GM21515 (cell line): ENCODE measurements at regions not wholly inside any gene's neighbourhood (a gene's known extent, or its start where the extent isn't known, plus 50 kb on each side); places are given as distances from the start of the nearest gene placed in this dataset.

Source experiments
- ATAC-seq: cut with Tn5 transposase; IDR thresholded peaks from one replicate; pipeline ENCODE4 v1.9.1; 2021; ENCODE audit not compliant: unreplicated experiment

DNA sequence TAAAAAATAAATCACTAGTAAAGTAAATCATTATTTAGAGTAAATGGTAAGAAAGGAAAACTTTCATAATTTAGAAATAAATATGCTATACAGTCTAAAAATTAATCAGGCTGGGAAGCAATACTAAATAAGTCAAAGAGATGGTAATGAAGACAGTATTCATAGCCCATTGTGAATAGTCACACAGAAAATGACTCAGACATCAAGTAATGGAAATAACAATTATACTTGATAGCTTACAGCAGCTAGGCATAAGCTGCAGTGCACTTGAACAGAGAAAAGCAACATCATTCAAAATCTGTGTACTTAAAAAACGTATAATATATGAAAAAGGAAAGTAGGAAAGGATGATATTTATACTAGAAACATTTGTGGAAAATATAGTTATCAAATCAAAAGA is 642.5 kb upstream of the GNPDA2 start:
- no peak for ATAC-seq

DNA sequence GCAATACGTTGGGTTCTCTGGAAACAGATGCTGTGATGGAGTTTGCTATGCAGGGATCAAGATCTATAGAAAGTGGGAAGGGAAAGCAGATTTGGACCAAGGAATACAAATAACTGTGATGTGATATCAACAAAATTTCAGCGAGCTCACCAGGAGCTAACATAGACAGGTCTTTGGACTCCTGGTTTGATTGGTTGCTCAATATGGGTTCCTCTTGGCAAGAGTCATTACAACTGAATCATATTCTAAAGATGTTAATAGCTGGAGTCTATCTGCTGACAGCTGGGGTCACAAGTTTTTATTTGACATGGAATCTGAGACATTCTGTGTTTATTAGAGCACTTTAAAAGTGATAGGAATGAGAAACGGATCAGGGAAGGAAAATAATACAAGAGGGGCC is 637.6 kb upstream of the GNPDA2 start:
- ATAC-seq, result no peak

DNA sequence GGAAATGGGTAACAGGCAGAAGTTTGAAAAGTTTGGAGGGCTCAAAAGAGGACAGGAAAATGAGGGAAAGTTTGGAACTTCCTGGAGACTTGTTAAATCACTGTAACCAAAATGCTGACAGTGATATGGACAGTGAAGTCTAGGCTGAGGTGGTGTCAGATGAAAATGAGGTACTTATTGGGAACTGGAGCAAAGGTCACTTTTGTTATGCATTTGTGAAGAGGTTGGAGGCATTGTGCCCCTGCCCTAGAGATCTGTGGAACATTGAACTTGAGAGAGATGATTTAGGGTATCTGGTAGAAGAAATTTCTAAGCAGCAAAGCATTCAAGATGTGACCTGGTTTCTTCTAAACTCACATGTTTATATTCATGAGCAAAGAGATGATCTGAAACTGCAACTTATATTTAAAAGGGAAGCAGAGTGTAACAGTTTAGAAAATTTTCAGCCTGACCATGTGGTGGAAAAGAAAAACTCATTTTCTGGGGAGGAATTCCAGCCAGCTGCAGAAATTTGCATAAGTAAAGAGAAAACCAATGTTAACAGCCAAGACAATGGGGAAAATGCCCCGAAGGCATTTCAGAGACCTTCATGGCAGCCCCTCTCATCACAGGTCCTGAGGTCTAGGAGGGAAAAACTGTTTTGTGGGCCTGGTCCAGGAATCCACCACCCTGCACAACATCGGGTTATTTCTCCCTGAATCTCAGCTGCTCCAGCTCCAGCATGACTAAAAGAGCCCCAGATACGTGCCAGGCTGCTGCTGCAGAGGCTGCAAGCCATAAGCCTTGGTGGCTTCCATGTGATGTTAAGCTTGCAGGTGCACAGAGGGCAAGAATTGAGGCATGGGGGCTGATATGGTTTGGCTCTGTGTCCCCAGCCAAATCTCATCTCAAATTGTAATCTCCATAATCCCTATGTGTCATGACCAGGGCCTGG is 632.5 kb upstream of the GNPDA2 start:
- no peak for ATAC-seq

DNA sequence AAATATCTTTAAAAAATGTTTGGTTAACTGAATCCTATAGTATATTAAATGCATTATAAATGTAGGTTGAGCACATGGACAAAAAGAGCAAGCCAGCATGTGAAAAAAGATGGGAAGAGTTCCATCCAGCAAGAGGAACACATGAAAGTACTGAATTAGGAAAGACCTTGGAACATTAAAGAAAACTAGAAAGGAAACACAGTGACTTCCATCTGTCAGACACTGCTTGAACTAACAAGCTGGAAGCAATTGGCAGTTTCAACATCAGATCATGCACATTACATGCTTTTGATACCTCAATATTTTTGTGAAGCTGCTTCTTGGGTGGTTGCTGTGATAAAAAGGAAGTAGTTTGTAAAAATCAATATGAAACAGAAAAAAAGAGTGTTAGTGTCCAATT is 626.8 kb upstream of the GNPDA2 start:
- no peak for ATAC-seq

DNA sequence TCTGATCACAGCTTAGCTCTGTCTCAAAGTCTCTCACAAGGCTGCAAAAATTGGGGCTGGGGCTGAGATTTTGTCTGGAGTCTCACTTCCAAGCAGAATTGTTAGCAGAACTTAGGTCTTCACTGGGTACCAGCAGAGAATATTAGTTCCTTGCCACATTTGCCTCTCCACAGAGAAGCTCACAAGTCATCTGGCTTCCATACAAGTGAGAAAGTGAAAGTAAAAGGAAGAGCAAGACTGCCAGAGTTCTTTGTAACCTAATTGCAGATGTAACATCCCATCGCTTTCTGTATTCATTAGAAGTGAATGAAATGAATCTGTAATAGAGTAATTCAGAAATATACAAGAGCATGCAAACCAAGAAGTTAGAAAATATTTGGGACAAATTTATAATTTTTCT is 624.1 kb upstream of the GNPDA2 start:
- no peak for ATAC-seq

DNA sequence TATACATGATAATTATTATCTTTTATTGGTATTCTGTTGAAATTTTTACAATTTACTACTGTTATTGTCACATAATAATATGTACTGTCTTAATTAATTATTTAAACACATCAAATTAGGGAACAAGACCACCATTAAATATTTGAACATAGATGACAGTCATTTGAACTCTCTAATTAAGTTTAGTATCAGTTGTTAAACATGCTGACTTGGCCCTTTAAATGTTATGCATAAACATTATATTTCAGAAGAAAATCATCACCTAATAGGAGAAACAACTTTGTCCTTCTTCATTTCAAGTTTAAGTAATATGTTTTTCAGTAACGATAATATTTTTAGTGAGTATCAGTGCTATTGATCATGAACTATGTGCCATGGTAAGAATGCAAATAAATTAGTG is 623.5 kb upstream of the GNPDA2 start:
- ATAC-seq, result no peak

DNA sequence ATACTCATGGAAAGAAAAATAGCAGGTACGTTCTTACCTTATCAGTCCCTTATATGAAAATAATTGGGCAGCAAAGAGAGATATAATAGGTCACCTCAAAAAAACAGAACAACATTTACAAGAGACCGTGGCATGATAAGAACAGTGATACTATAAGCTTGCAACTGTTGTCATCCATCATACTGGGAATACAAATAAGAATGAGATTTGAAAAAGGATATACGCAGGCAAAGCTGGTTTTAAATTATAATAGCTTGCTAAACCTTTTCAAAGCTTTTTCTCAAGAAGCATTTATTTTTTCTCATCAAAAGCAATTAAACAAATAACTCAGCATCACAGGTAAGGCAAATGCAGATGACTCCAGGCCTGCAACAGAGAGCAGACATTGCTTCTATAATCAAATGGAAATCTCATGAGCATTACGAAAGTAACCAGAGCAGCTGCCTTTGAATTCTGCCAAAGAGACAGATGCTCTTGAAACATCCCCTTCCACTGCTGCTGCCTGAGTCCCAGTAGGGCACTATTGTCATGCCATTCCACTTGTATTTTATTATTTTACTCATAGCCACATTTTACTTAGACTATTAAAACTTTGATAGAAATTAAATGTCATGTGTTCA is 620.6 kb upstream of the GNPDA2 start:
- ATAC-seq, result no peak

DNA sequence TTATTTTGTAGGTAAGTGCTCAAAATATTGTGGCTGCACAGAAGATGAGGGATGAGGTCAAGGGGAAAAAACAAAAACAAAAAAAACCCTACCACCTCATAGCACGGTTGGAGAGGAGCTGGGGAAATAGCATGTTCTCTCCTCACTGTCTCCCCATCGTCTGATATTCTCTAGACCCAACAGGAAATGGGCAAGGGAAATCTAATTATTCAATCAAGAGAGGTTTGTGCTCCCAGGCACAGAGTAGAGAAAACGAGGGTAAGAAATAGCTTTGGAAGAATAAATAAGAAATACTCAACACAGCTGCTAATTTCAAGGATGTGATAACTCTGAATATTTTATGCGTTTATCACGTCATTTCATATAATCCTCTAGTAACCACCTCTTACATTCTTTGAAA is 619.2 kb upstream of the GNPDA2 start:
- no peak for ATAC-seq

DNA sequence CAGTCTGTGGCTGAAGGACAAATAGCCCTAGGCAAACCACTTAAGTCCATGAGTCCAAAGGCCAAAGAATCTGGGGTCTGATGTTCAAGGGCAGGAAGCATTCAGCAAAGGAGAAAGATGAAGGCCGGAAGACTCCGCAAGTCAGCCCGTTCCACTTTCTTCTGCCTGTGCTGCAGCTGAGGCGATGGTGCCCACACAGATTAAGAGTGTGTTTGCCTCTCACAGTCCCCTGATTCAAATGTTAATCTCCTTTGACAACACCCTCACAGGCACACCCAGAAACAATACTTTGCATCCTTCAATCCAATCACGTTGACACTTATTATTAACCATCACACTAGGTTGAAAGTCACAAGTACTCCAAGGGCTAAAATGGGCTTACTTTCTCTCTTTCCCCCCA is 605.4 kb upstream of the GNPDA2 start:
- ATAC-seq, result no peak

DNA sequence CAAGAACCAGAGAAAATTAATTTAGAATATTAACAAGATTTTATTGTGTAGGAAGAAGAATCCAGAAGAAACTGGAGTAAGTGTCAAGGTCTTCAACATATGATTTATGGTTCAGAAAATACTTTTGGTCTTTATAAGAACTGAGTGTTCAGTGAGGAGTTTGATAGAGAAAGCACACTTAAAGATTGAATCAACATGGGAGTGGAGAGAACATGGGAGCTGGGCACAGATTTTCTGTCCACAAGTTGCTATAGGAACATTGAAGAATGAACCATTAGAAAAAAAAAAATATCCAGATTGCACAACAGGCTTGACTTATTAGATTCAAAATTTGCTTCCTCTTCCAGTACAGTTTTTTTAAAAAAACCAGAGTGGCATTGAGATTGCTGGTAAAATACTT is 601.2 kb upstream of the GNPDA2 start:
- no peak for ATAC-seq

DNA sequence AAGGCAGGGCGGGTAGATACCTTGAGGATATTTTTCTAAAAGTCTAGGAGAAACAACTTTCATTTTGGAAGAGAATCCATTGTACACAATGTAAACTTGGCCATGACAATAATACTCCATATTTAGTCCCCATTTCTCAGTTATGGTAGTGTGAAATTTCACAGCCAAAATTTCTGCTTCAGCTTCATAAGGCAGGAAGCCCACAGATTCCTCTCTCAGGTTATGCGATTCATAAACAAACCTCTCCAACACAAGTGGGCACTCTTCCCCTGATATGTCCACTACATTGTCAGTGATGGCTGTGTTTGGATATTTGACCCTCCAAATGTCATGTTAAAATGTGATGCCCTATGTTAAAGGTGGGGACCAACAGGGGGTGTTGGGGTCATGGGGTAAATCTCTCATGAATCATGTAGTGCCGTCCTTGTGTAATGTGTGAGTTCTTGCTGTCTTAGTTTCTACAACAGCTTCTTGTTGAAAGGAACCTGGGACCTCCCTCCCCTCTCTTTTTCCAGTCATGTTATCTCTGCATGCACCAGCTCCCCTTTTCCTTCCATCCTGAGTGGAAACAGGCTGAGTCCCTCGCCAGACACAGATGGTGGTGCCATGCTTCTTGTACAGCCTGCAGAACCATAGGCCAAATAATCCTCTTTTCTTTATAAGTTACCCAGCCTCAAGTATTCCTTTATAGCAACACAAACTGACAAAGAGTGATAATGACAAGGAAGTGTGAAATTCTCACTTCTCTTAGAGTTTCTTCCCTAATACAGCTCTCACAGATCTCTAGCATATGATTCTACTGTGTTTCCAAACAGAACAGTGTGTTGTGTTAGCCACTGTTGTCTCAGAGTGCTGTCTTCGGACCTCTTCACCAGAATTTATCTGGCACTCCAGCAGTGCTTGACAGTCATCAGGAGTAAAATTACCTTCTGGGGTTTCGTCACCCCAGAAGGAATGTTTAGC is 598.4 kb upstream of the GNPDA2 start:
- ATAC-seq, result no peak

DNA sequence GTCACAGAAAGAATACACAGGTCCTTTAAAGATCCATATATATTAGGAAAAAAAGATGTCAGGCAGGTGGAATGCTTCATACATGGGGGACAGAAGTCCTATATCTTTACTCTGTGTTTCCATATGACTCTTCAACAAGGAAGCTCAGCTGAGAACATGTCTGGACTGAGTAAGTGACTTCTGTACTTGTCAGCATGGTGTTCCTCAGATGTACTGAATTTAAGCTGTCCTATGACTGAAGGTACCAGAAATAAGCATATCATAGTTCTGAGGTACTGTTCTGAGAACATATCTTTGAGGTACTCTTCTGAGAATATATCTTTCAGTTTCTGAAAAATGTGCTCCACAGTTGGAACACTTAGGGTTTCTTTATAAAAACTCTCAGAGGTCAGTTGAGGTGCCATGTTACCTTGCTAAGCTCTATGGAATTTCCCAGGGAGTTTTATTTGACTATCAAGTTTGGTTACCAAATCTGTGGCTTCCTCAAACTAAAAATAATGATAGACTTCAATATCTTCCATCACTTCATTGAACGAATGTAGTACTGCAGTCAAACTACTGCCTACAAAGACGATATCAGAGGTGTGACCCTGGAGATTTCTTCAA is 597.2 kb upstream of the GNPDA2 start:
- no peak for ATAC-seq

DNA sequence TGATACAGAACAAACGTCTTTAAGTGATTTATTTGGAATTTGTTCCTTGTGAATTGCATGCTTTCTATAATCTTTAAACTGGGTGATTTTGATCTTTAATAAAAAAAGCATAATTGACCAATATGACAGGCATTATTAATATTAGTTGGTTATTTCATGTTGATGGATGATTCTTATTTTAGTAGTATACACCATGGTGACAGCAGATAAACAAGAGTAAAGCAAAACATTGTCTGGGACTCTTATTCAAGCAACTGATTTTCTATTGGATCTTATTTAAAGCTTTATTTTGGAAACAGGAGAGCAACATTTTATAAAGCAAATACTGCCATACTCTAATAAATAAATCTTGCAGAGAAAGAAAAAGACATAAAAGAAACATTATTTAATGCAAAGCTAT is 591.4 kb upstream of the GNPDA2 start:
- ATAC-seq, result no peak

DNA sequence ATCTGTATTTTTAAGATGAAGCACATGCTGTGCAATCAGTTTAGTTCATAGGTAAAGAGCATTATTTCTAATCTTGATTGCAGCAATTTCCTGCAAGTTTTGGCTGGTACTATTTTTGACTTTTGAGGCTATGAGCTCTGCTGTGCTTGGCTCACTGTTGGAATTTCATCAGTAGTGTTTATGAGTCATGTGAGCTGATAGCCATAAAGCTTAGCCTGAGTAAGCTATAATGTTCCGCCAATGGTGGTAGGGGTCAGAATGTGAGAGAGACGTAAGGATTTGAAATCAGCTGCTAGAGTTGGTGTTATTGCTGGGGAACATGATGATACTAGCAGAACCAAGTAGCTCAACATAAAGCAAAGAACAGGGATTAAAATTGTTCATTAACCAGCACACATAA is 590.9 kb upstream of the GNPDA2 start:
- ATAC-seq, result no peak

DNA sequence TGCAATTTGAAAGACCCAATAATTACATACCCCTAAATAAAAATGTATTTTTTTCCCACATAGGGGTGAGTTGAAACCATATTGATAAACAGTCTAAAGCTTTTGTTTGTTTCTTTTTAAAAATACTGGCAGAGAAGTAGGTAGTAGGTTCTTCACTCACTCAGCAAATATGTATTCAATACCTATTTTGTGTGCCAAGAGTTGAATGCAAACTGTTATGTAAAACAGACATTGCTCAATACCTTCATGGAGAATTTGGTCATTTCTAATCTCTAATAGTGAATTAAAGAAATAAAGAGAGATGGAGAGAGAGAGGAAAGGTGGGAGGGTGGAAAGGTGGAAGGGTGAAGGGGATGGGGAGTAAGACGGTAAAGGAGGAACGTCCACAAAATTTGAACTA is 589.9 kb upstream of the GNPDA2 start:
- no peak for ATAC-seq

DNA sequence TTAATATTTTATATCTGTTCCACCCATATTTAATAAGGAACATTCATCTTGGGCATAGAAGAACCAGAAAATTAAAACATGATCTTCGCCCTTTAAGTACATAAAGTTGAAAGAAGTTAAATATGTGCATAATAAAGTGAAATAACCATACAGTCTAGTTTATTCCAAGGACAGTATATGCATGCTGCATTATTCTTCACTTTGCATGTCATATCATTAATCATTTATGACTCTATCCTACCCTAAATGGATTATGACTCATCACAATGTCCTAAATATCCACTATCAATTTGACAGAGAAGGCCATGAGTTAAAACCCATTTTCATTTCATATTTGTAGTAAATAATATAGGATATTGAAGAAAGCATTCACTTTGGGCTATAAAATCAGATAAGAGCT is 576.5 kb upstream of the GNPDA2 start:
- ATAC-seq, result no peak

DNA sequence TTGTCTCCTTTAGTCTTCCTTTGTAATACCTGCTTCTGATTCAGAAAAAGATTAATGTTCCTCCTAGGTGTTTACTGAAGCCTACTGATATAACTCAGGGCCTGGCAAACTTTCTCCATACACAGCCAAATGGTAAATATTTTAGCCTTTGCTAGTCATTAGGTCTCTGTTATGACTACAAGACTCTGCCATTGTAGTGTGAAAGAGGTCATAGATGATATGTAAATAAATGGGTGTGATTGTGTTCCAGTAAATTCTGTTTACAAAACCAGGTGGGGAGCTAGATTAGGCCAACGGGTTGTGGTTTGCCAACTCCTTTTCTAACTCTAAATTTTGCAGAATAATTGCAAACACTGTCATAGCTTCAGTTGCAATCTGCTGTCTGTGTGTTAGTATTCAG is 568.1 kb upstream of the GNPDA2 start:
- no peak for ATAC-seq

DNA sequence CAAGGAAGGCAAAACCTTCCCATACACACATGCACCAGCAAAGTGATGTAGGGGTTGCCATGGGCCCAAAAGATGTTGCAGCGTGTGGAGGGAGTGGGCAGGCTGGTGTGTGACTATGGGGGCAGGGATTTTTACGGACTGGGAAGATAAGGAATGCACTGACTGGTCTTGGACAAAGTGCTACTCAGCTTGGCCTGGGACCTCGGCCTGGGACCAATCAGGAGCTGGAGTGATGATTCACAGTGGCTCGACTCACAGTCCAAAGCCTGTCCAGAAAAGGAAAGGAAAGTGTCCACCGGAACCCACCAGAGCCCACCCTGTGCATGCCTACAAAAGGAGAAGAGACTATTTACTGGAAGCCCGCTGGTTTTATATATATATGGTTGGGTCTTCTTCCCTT is 567.0 kb upstream of the GNPDA2 start:
- ATAC-seq, result no peak

DNA sequence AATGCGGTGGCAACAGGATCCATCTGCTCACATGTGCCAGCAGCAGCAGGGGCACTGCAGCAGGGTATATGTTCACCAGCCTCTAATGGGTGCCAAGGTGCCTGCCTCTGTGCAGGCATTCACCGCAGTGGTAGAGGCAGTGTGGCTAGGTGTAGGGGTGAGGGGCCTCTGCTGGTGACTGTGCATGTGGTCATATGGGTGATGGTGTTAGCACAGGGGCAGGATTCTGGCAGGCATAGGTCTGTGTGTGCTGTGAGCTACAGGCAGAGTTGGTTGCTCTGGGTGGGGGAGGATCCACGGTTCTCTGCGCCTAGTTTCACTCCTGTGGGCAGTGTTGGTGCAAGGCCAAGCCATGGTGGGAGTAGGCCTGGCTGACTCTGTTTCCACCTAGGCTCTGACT is 566.5 kb upstream of the GNPDA2 start:
- ATAC-seq, result no peak

DNA sequence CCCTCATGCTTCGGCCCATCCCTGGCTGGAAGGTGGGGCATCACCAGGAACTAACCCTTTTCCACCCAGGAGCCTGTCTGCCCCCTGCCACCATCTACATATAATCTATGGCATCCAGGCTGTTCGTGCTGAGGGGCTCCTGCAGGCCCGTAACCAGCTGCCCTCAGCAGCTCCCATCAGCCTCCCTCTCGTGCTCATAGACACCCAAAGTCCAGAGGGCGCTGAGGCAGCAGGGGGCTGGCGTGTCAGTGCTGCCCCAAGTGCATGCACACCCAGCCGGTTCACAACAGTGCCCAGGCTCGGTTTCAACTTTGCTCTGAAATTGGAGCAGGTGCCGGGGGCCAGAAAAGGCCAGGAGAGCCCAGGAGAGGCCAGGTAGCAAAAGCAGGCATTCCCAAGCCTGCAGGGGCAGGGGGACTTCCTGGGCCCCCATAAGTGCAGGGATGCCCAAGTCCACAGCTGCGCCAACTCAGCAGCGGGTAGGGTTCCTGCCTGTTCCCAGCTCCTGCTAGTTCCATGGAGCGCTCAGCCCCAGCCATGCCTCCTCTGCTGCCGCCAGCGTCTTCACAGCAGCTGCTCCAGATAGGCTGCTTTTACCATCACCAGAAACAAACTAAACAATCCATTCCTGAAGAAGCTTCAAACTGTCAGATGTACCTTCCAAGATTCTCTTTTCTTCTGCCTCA is 558.2 kb upstream of the GNPDA2 start:
- ATAC-seq, result no peak

DNA sequence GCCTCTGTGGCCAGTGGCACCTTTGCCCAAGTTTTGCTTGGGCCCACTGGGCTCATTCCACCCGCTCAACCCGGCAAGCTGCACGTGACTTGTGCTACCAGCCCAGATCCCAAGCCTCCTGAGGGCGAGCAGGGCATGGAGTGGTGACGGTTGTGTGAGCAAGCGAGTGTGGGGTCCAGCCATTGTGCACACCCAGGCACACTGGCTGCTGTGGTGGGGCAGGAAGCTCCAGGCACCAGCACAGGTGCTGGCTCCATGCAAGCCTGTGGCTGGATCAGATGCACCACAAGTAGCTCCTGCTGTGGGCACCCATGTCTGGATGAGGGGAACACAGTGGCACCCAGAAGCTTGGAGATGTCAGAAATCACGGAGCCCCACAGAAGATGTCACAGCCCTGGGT is 557.0 kb upstream of the GNPDA2 start:
- ATAC-seq, result no peak
